GM18951 (cell line): ENCODE measurements at regions not wholly inside any gene's neighbourhood (a gene's known extent, or its start where the extent isn't known, plus 50 kb on each side); places are given as distances from the start of the nearest gene placed in this dataset.

Source experiments
- POLR2A ChIP-seq: IDR thresholded peaks from 4 replicates; pipeline ENCODE4 v1.6.1; 2011; ENCODE audit warnings: mild to moderate bottlenecking; ENCODE audit not compliant: insufficient read length, insufficient read depth; ENCODE audit errors: extremely low read depth
- in situ Hi-C: fragments of 300-500 bp; cut with MboI; formaldehyde crosslinking; loops from one replicate; pipeline ENCODE4 v1.12.0; 2022; ENCODE audit warnings: low sequenced_read_pairs, mixed read lengths, inconsistent platforms; ENCODE audit not compliant: unreplicated experiment

GRCh38 chrX:78527263-78527662 lies 131.9 kb downstream of the RTL3 start:
- no peak for TF ChIP-seq POLR2A

GRCh38 chrX:78522601-78523000 lies 136.5 kb downstream of the RTL3 start:
- TF ChIP-seq POLR2A: no peak
- in situ Hi-C loops: no loop called here

More at GRCh38 chrX:78527263-78527662, 131.9 kb downstream of the RTL3 start:
- in situ Hi-C loops: no loop called here

DNA sequence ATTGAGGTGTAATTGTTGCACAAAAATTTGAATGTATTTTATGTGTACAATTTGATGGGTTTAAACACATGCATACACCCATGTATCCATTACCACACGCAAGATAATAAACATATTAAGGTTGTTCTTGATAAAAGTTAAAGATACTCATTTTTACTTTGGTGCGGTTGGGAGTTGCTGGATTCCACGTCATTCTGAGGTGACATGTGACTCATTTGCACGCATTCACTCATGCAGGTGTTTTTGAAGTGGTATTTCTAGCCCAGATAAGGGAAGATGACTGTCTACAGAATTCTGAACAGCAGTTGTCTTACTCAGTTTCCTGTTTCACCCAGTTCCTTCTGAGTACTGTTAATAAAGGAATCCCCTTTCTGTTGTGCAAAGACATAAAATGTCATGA lies 142.0 kb downstream of the RTL3 start:
- TF ChIP-seq POLR2A: no peak
- in situ Hi-C loops: no loop called here

- no peak for TF ChIP-seq POLR2A
- in situ Hi-C loops: no loop called here
Observed at GRCh38 chrX:78514852-78515251, 144.3 kb downstream of the RTL3 start.

GRCh38 chrX:78513971-78514738 lies 145.0 kb downstream of the RTL3 start:
- in situ Hi-C loops: no loop called here
- TF ChIP-seq POLR2A: no peak

DNA sequence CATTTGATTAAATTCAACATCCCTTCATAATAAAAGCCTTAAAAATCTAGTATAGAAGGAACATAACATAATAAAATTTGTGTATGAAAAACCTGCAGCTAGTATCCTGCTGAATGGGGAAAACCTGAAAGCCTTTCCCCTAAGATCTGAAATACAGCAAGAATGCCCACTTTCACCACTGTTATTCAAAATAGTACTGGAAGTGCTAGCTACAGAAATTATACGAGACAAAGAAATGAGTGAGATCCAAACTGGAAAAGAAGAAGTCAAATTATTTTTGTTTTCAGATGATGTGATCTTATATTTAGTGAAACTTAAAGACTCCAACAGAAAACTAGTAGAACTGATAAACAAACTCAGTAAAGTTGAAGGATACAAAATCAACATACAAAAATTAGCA lies 152.9 kb downstream of the RTL3 start:
- TF ChIP-seq POLR2A: no peak
- in situ Hi-C loops: no loop called here

DNA sequence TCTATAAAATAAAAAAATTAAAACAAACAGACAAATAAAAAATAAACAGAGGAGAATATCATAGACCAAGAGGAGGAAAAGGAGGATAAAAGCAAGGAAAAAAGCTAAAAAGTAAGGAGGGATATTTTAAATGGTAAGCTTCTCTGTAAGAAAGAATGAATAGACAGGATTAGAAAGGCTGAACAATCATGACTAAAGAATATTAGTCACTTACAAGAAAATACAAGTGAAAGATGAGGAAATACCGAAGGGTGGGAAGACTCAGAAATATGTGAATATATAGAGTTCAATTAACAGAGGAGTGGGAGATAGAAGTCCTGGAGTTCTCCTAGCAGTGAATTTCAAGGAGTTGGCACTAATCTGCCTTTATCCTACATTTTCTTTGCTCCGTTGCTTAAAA lies 162.6 kb downstream of the RTL3 start:
- in situ Hi-C loops: no loop called here
- TF ChIP-seq POLR2A: no peak

DNA sequence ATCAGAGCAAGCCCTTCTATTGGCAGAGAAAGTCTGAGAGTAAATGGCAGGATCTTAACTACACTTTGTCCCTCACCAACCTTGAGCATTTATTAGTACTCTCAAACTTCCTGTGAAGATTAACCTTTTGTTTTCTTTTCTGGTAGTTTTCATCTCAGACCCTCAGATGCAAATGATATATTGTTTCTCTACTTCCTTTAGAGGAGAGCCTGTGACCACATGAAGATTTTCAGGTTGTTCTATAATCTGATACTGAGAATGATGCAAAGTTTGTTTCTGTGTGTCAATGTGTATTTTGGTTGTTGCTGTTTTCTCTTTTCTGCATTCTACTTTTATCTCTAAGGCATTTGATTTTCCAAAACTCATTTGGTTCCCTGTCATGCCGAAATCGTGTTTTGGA lies 165.8 kb upstream of the CYSLTR1 start:
- in situ Hi-C loops: no loop called here
- no peak for TF ChIP-seq POLR2A

DNA sequence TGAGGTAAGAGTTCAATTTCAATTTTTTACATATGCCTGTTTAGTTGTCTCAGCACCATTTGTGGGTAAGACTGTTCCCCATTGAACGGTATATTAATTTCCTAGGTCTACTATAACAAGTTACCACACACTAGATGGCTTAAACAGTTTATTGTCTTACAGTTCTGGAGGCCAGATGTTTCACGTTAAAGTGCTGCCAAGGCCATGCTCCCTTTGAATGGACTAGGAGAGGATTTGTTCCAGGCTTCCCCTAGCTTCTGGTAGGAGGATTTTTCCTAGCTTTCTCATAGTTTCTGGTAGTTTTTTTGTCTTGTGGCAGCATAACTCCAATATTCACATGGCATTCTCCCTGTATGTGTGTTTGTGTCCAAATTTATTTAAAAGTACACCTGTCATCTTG lies 149.3 kb upstream of the CYSLTR1 start:
- in situ Hi-C loops: no loop called here
- TF ChIP-seq POLR2A: no peak

- in situ Hi-C loops: no loop called here
- no peak for TF ChIP-seq POLR2A
Observed at GRCh38 chrX:78456909-78457308, 129.5 kb upstream of the CYSLTR1 start.

DNA sequence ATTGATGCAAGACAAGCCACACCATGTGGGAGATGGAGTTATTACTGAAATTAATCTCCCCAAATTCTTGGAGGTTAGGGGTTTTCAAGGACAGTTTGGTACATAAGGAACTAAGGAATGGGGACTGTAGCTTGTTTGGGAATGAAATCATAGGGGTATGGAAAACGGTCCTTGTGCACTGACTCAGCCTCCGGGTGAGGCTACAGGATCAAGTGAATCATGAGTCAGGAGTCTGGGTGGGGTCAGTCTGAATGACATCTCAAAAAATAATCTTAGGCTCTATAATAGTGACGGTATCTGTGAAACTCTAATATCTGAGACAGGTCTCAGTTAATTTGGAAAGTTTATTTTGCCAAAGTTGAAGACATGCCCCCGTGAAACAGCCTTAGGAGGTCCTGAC lies 128.5 kb upstream of the CYSLTR1 start:
- in situ Hi-C loops: no loop called here
- TF ChIP-seq POLR2A: no peak

GRCh38 chrX:78452356-78452755 lies 124.9 kb upstream of the CYSLTR1 start:
- in situ Hi-C loops: no loop called here
- no peak for TF ChIP-seq POLR2A

GRCh38 chrX:78437621-78438020 lies 110.2 kb upstream of the CYSLTR1 start:
- no peak for TF ChIP-seq POLR2A
- in situ Hi-C loops: no loop called here

- TF ChIP-seq POLR2A: no peak
- in situ Hi-C loops: no loop called here
Observed at GRCh38 chrX:78429172-78429571, 101.8 kb upstream of the CYSLTR1 start.

GRCh38 chrX:78388663-78389062 lies 61.3 kb upstream of the CYSLTR1 start:
- no peak for TF ChIP-seq POLR2A
- in situ Hi-C loops: no loop called here

GRCh38 chrX:78387364-78387763 lies 60.0 kb upstream of the CYSLTR1 start:
- no peak for TF ChIP-seq POLR2A
- in situ Hi-C loops: no loop called here
